T-cell (primary cell): ENCODE measurements at regions not wholly inside any gene's neighbourhood (a gene's known extent, or its start where the extent isn't known, plus 50 kb on each side); places are given as distances from the start of the nearest gene placed in this dataset.
"Not testable (repeated sequence)": the region's sequence is repeated elsewhere in the genome, so short reads cannot be mapped to it uniquely, and the experiment has no call there.

ENCODE experiments used
- ATAC-seq, 4 experiments: fragments of 200-7000 bp in 3 of 4; fragments of 150-1000 bp in 1 of 4; cut with Tn5 transposase; replicated peaks in 1 of 4; 1 replicate in 3 of 4; 2 replicates in 1 of 4; pipeline ENCODE4 v1.10.0; 2021; ENCODE audit warnings: moderate library complexity in 3 of 4, mild to moderate bottlenecking in 2 of 4, moderate number of reproducible peaks in 1 of 4
- CTCF ChIA-PET, 2 donors: fragments of 300-600 bp; sonication (Branson Sonifier 250); formaldehyde crosslinking; loops; one replicate each; lab custom pipeline; 2022; ENCODE audit warnings: antibody characterized with exemption in 2 of 2; lab: Charles Lee
- POLR2A ChIA-PET, 2 donors: fragments of 300-600 bp; sonication (Branson Sonifier 250); formaldehyde crosslinking; loops; one replicate each; lab custom pipeline; 2022; ENCODE audit warnings: antibody characterized with exemption in 2 of 2; lab: Charles Lee
- DNase-seq, 35 experiments: peaks; one replicate each; pipeline versions ENCODE4 v3.0.0 to v3.0.0-alpha.2; 2013 to 2023
- H3K27ac ChIP-seq: one replicate; pipeline ENCODE4 v1.5.1; 2013; ENCODE audit warnings: low read length
- H3K27me3 ChIP-seq, 2 experiments: replicated peaks in 1 of 2; 1 replicate in 1 of 2; 2 replicates in 1 of 2; pipeline versions ENCODE4 v1.6.1 to v1.7.0; 2013; ENCODE audit warnings: low read length in 1 of 2, mixed read lengths in 1 of 2; ENCODE audit not compliant: control insufficient read depth in 2 of 2, insufficient read depth in 2 of 2; ENCODE audit errors: extremely low read depth in 1 of 2
- H3K36me3 ChIP-seq, 2 donors: 1 replicate in 1 of 2; 2 replicates in 1 of 2; pipeline versions ENCODE4 v1.6.1 to v1.7.0; 2013; ENCODE audit warnings: low read length in 1 of 2; ENCODE audit not compliant: control insufficient read depth in 2 of 2, insufficient read depth in 1 of 2; ENCODE audit errors: extremely low read depth in 1 of 2
- H3K4me1 ChIP-seq, 2 experiments: 1 replicate in 1 of 2; 2 replicates in 1 of 2; pipeline versions ENCODE4 v1.6.1 to v1.7.0; 2013; ENCODE audit warnings: low read length in 2 of 2, mixed read lengths in 1 of 2; ENCODE audit not compliant: insufficient read depth in 2 of 2, control insufficient read depth in 1 of 2; ENCODE audit errors: extremely low read depth in 1 of 2
- H3K4me3 ChIP-seq, 2 donors: 1 replicate in 1 of 2; 2 replicates in 1 of 2; pipeline versions ENCODE4 v1.5.1 to v1.7.0; 2013; ENCODE audit warnings: mild to moderate bottlenecking in 2 of 2, low read length in 1 of 2, moderate library complexity in 1 of 2; ENCODE audit not compliant: control insufficient read depth in 1 of 2; ENCODE audit errors: extremely low read depth in 1 of 2
- H3K9me3 ChIP-seq: 2 replicates; pipeline ENCODE4 v1.7.0; 2013
- H3K27ac Mint-ChIP-seq, 2 donors: one replicate each; pipeline ENCODE4 v1.8.0; 2020 to 2021; ENCODE audit warnings: mild to moderate bottlenecking in 2 of 2, mixed read lengths in 2 of 2
- H3K27me3 Mint-ChIP-seq, 2 donors: one replicate each; pipeline ENCODE4 v1.8.0; 2021 to 2022; ENCODE audit warnings: mixed read lengths in 2 of 2
- H3K36me3 Mint-ChIP-seq: one replicate; pipeline ENCODE4 v1.8.0; 2021; ENCODE audit warnings: mixed read lengths
- H3K4me1 Mint-ChIP-seq, 3 donors: one replicate each; pipeline ENCODE4 v1.8.0; 2020 to 2022; ENCODE audit warnings: mixed read lengths in 3 of 3, mild to moderate bottlenecking in 1 of 3
- H3K4me3 Mint-ChIP-seq, 3 donors: one replicate each; pipeline ENCODE4 v1.8.0; 2020 to 2022; ENCODE audit warnings: mild to moderate bottlenecking in 3 of 3, mixed read lengths in 3 of 3, moderate library complexity in 3 of 3
- H3K9me3 Mint-ChIP-seq, 3 donors: one replicate each; pipeline ENCODE4 v1.8.0; 2020 to 2022; ENCODE audit warnings: mixed read lengths in 3 of 3
- WGBS: methylation state at CpG from one replicate; pipeline ENCODE4 v1.1.5; 2013; ENCODE audit warnings: missing lambda C conversion rate; ENCODE audit not compliant: insufficient coverage; 5-methylcytosine and 5-hydroxymethylcytosine counted together

- no peak overlapping the region for H3K4me3 Mint-ChIP-seq
Observed at GRCh38 chr11:101835506-101836063, 79.2 kb upstream of the CEP126 start.

GRCh38 chr11:101830475-101830874 lies 84.3 kb upstream of the CEP126 start:
- WGBS = no CpG with 5 or more reads among the region's 1 CpG
- POLR2A ChIA-PET = not testable (repeated sequence)

More at GRCh38 chr11:101835506-101836063, 79.2 kb upstream of the CEP126 start:
- H3K9me3 ChIP-seq = no peaks in the 10 kb centered on the region
- H3K27me3 Mint-ChIP-seq = peaks cover 2 to 13% of the 10 kb centered on the region in 2 donors
- no peaks in the 10 kb centered on the region for H3K4me1 Mint-ChIP-seq
- no CpG with 5 or more reads among the region's 3 CpGs for WGBS
- ChIA-PET CTCF (no interaction called here), POLR2A (no interaction called here)
- H3K27ac ChIP-seq = no peak overlapping the region
- no peaks in the 10 kb centered on the region for H3K4me1 ChIP-seq
- H3K36me3 Mint-ChIP-seq = no peaks in the 10 kb centered on the region
- no peak for ATAC-seq
- H3K27me3 ChIP-seq = no peaks in the 10 kb centered on the region
- no peaks in the 10 kb centered on the region for H3K36me3 ChIP-seq
- peaks cover 0 to 6% (median 0%) of the 10 kb centered on the region in 3 donors for H3K9me3 Mint-ChIP-seq
- H3K27ac Mint-ChIP-seq = no peak overlapping the region
- no peak overlapping the region for H3K4me3 ChIP-seq
- DNase-seq = no peak

GRCh38 chr11:101825531-101825930 lies 89.3 kb upstream of the CEP126 start:
- ATAC-seq (no peak), DNase-seq (no peak)
- H3K4me3 Mint-ChIP-seq = no peak overlapping the region
- no peaks in the 10 kb centered on the region for H3K4me1 Mint-ChIP-seq
- ChIA-PET POLR2A (no interaction called here), CTCF (no interaction called here)
- no peaks in the 10 kb centered on the region for H3K9me3 Mint-ChIP-seq
- no peaks in the 10 kb centered on the region for H3K27me3 Mint-ChIP-seq
- Histone ChIP-seq H3K4me1 (no peaks in the 10 kb centered on the region), H3K4me3 (no peak overlapping the region), H3K27me3 (no peaks in the 10 kb centered on the region), H3K27ac (no peak overlapping the region), H3K36me3 (no peaks in the 10 kb centered on the region), H3K9me3 (no peaks in the 10 kb centered on the region)
- 100% methylated on average over 1 of the region's 4 CpGs for WGBS
- H3K36me3 Mint-ChIP-seq = no peaks in the 10 kb centered on the region
- H3K27ac Mint-ChIP-seq = no peak overlapping the region

More at GRCh38 chr11:101830475-101830874, 84.3 kb upstream of the CEP126 start:
- H3K9me3 Mint-ChIP-seq, H3K4me3 ChIP-seq, H3K27me3 ChIP-seq, H3K4me1 ChIP-seq, H3K9me3 ChIP-seq, H3K27ac ChIP-seq, DNase-seq, H3K36me3 ChIP-seq, H3K36me3 Mint-ChIP-seq, H3K27ac Mint-ChIP-seq, H3K4me3 Mint-ChIP-seq, ATAC-seq, H3K4me1 Mint-ChIP-seq, H3K27me3 Mint-ChIP-seq, CTCF ChIA-PET: not testable (repeated sequence)

- POLR2A ChIA-PET = no interaction called here
Observed at GRCh38 chr11:101817581-101817980, 97.2 kb upstream of the CEP126 start.

GRCh38 chr11:101816613-101817012 lies 98.2 kb upstream of the CEP126 start:
- no peak for ATAC-seq
- DNase-seq = no peak
- H3K4me3 Mint-ChIP-seq = no peak overlapping the region
- H3K27me3 ChIP-seq = no peaks in the 10 kb centered on the region
- H3K4me1 ChIP-seq = no peaks in the 10 kb centered on the region
- H3K27ac ChIP-seq = no peak overlapping the region
- no peak overlapping the region for H3K27ac Mint-ChIP-seq
- H3K4me1 Mint-ChIP-seq = no peaks in the 10 kb centered on the region
- H3K9me3 ChIP-seq = no peaks in the 10 kb centered on the region
- no peaks in the 10 kb centered on the region for H3K36me3 ChIP-seq
- POLR2A ChIA-PET = no interaction called here
- CTCF ChIA-PET = no interaction called here
- H3K36me3 Mint-ChIP-seq = no peaks in the 10 kb centered on the region
- peaks cover 0 to 3% of the 10 kb centered on the region in 2 donors for H3K27me3 Mint-ChIP-seq
- H3K4me3 ChIP-seq = no peak overlapping the region
- peaks cover 0 to 3% (median 3%) of the 10 kb centered on the region in 3 donors for H3K9me3 Mint-ChIP-seq

More at GRCh38 chr11:101817581-101817980, 97.2 kb upstream of the CEP126 start:
- H3K4me3 Mint-ChIP-seq = no peak overlapping the region
- WGBS = no CpG with 5 or more reads among the region's 1 CpG
- H3K27ac Mint-ChIP-seq = no peak overlapping the region
- no peaks in the 10 kb centered on the region for H3K9me3 ChIP-seq
- H3K27me3 Mint-ChIP-seq = peaks cover 0 to 3% of the 10 kb centered on the region in 2 donors
- DNase-seq = no peak
- H3K36me3 ChIP-seq = no peaks in the 10 kb centered on the region
- CTCF ChIA-PET = no interaction called here
- no peaks in the 10 kb centered on the region for H3K27me3 ChIP-seq
- H3K4me3 ChIP-seq = no peak overlapping the region
- no peak overlapping the region for H3K27ac ChIP-seq
- H3K4me1 Mint-ChIP-seq = no peaks in the 10 kb centered on the region
- no peaks in the 10 kb centered on the region for H3K9me3 Mint-ChIP-seq
- H3K4me1 ChIP-seq = no peaks in the 10 kb centered on the region
- H3K36me3 Mint-ChIP-seq = no peaks in the 10 kb centered on the region
- ATAC-seq = no peak

GRCh38 chr11:101812546-101812945 lies 102.3 kb upstream of the CEP126 start:
- no peaks in the 10 kb centered on the region for H3K4me1 ChIP-seq
- POLR2A ChIA-PET = no interaction called here
- no peak for DNase-seq
- H3K9me3 ChIP-seq = no peaks in the 10 kb centered on the region
- no peak overlapping the region for H3K4me3 ChIP-seq
- H3K27me3 Mint-ChIP-seq = peaks cover 0 to 3% of the 10 kb centered on the region in 2 donors
- ATAC-seq = no peak
- H3K27ac ChIP-seq = no peak overlapping the region
- no peaks in the 10 kb centered on the region for H3K36me3 Mint-ChIP-seq
- H3K4me3 Mint-ChIP-seq = no peak overlapping the region
- H3K27ac Mint-ChIP-seq = no peak overlapping the region
- CTCF ChIA-PET = no interaction called here
- H3K9me3 Mint-ChIP-seq = peaks cover 0 to 6% (median 5%) of the 10 kb centered on the region in 3 donors
- no peaks in the 10 kb centered on the region for H3K4me1 Mint-ChIP-seq
- H3K36me3 ChIP-seq = no peaks in the 10 kb centered on the region
- H3K27me3 ChIP-seq = no peaks in the 10 kb centered on the region
- WGBS = no CpG with 5 or more reads among the region's 2 CpGs

GRCh38 chr11:101810546-101810945 lies 104.3 kb upstream of the CEP126 start:
- no peak overlapping the region for H3K27ac Mint-ChIP-seq
- no peaks in the 10 kb centered on the region for H3K36me3 Mint-ChIP-seq
- POLR2A ChIA-PET = no interaction called here
- peaks cover 0 to 6% (median 5%) of the 10 kb centered on the region in 3 donors for H3K9me3 Mint-ChIP-seq
- H3K4me3 ChIP-seq = no peak overlapping the region
- no peak overlapping the region for H3K27ac ChIP-seq
- H3K4me1 Mint-ChIP-seq = no peaks in the 10 kb centered on the region
- CTCF ChIA-PET = no interaction called here
- H3K36me3 ChIP-seq = no peaks in the 10 kb centered on the region
- ATAC-seq (no peak), DNase-seq (no peak)
- no CpG with 5 or more reads among the region's 1 CpG for WGBS
- no peaks in the 10 kb centered on the region for H3K4me1 ChIP-seq
- H3K9me3 ChIP-seq = no peaks in the 10 kb centered on the region
- H3K4me3 Mint-ChIP-seq = no peak overlapping the region
- no peaks in the 10 kb centered on the region for H3K27me3 ChIP-seq
- peaks cover 0 to 3% of the 10 kb centered on the region in 2 donors for H3K27me3 Mint-ChIP-seq
